Mesendoderm (in vitro differentiated cells): ENCODE measurements at regions not wholly inside any gene's neighbourhood (a gene's known extent, or its start where the extent isn't known, plus 50 kb on each side); places are given as distances from the start of the nearest gene placed in this dataset.

Experiments
- DNase-seq: peaks from one replicate; pipeline ENCODE4 v3.0.0; 2013
- H2AK5ac ChIP-seq: 2 replicates; pipeline ENCODE4 v1.6.1; 2013; ENCODE audit warnings: low read length, inconsistent platforms
- H2BK120ac ChIP-seq: 2 replicates; pipeline ENCODE4 v1.6.1; 2013; ENCODE audit warnings: low read depth, mild to moderate bottlenecking, low read length, moderate library complexity, mixed read lengths
- H2BK15ac ChIP-seq: replicated peaks from 2 replicates; pipeline ENCODE4 v1.6.1; 2013; ENCODE audit warnings: low read depth, mild to moderate bottlenecking, moderate library complexity
- H2BK5ac ChIP-seq: 2 replicates; pipeline ENCODE4 v1.6.1; 2013; ENCODE audit warnings: low read length, inconsistent platforms
- H3K18ac ChIP-seq: 2 replicates; pipeline ENCODE4 v1.6.1; 2013; ENCODE audit warnings: mild to moderate bottlenecking, low read length, mixed read lengths
- H3K23ac ChIP-seq: one replicate; pipeline ENCODE4 v1.6.1; 2013; ENCODE audit warnings: low read length
- H3K27ac ChIP-seq: 2 replicates; pipeline ENCODE4 v1.5.1; 2013; ENCODE audit warnings: low read depth, mild to moderate bottlenecking, inconsistent platforms, low read length, moderate library complexity
- H3K27me3 ChIP-seq: 2 replicates; pipeline ENCODE4 v1.6.1; 2013; ENCODE audit warnings: low read length, control low read depth, mild to moderate bottlenecking, inconsistent platforms; ENCODE audit not compliant: insufficient read depth, poor library complexity
- H3K36me3 ChIP-seq: 2 replicates; pipeline ENCODE4 v1.6.1; 2013; ENCODE audit warnings: low read length, inconsistent platforms; ENCODE audit not compliant: control insufficient read depth, insufficient read depth
- H3K4ac ChIP-seq: one replicate; pipeline ENCODE4 v1.6.1; 2013; ENCODE audit warnings: low read depth, mild to moderate bottlenecking, low read length, moderate library complexity
- H3K4me1 ChIP-seq: 2 replicates; pipeline ENCODE4 v1.6.1; 2013; ENCODE audit warnings: low read depth, low read length, inconsistent platforms; ENCODE audit not compliant: control insufficient read depth
- H3K4me2 ChIP-seq: 2 replicates; pipeline ENCODE4 v1.6.1; 2013; ENCODE audit warnings: low read length
- H3K4me3 ChIP-seq: 2 replicates; pipeline ENCODE4 v1.5.1; 2013; ENCODE audit warnings: mild to moderate bottlenecking, low read length
- H3K56ac ChIP-seq: one replicate; pipeline ENCODE4 v1.6.1; 2013; ENCODE audit warnings: low read length
- H3K79me1 ChIP-seq: 2 replicates; pipeline ENCODE4 v1.6.1; 2013; ENCODE audit warnings: low read length, inconsistent platforms
- H3K79me2 ChIP-seq: 2 replicates; pipeline ENCODE4 v1.6.1; 2013; ENCODE audit warnings: mild to moderate bottlenecking, low read length; ENCODE audit not compliant: control insufficient read depth, insufficient read depth
- H3K9ac ChIP-seq: 2 replicates; pipeline ENCODE4 v1.6.1; 2013; ENCODE audit warnings: low read length, inconsistent platforms
- H4K5ac ChIP-seq: one replicate; pipeline ENCODE4 v1.6.1; 2013; ENCODE audit warnings: low read length
- H4K8ac ChIP-seq: one replicate; pipeline ENCODE4 v1.6.1; 2013; ENCODE audit warnings: low read depth, mild to moderate bottlenecking, control low read depth, low read length, moderate library complexity
- WGBS: extraction: QIAGEN DNeasy Blood & Tissue Kit; methylation state at CpG from one replicate; pipeline ENCODE4 v1.1.7; 2013; ENCODE audit warnings: low lambda C conversion rate, missing lambda C conversion rate; ENCODE audit not compliant: insufficient coverage; ENCODE audit errors: extremely low coverage; 5-methylcytosine and 5-hydroxymethylcytosine counted together

- H4K8ac ChIP-seq: no peak overlapping the region
- no peak overlapping the region for H3K23ac ChIP-seq
- H3K79me2 ChIP-seq: no peaks in the 10 kb centered on the region
- no peak overlapping the region for H4K5ac ChIP-seq
- H2BK5ac ChIP-seq: no peak overlapping the region
- H3K56ac ChIP-seq: no peak overlapping the region
- no peak overlapping the region for H2BK15ac ChIP-seq
- H2BK120ac ChIP-seq: no peak overlapping the region
- WGBS: no CpG with 5 or more reads among the region's 12 CpGs
- no peaks in the 10 kb centered on the region for H3K27me3 ChIP-seq
- peak; percentile 94 for DNase-seq
- no peak overlapping the region for H3K4ac ChIP-seq
- H3K36me3 ChIP-seq: no peaks in the 10 kb centered on the region
- no peak overlapping the region for H2AK5ac ChIP-seq
- no peak overlapping the region for H3K9ac ChIP-seq
- no peaks in the 10 kb centered on the region for H3K79me1 ChIP-seq
- no peak overlapping the region for H3K4me3 ChIP-seq
- H3K4me1 ChIP-seq: peaks cover 4% of the 10 kb centered on the region
- no peak overlapping the region for H3K4me2 ChIP-seq
- H3K18ac ChIP-seq: no peak overlapping the region
- no peak overlapping the region for H3K27ac ChIP-seq
These were observed 157.2 kb downstream of the DDX1 start for GRCh38 chr2:15748736-15749323.

- no peak overlapping the region for H2BK5ac ChIP-seq
- H3K4ac ChIP-seq: no peak overlapping the region
- no peak overlapping the region for H3K9ac ChIP-seq
- no peak overlapping the region for H3K23ac ChIP-seq
- H3K56ac ChIP-seq: no peak overlapping the region
- H4K5ac ChIP-seq: no peak overlapping the region
- no peak for DNase-seq
- H3K4me1 ChIP-seq: peaks cover 4% of the 10 kb centered on the region
- H3K4me3 ChIP-seq: no peak overlapping the region
- H2AK5ac ChIP-seq: no peak overlapping the region
- no peak overlapping the region for H3K27ac ChIP-seq
- no peaks in the 10 kb centered on the region for H3K79me1 ChIP-seq
- no peak overlapping the region for H4K8ac ChIP-seq
- no peaks in the 10 kb centered on the region for H3K36me3 ChIP-seq
- H3K18ac ChIP-seq: no peak overlapping the region
- H2BK120ac ChIP-seq: no peak overlapping the region
- no CpG with 5 or more reads among the region's 11 CpGs for WGBS
- H3K4me2 ChIP-seq: no peak overlapping the region
- no peak overlapping the region for H2BK15ac ChIP-seq
- no peaks in the 10 kb centered on the region for H3K27me3 ChIP-seq
- H3K79me2 ChIP-seq: no peaks in the 10 kb centered on the region
These were observed 158.1 kb downstream of the DDX1 start for GRCh38 chr2:15749460-15750432.

- H2AK5ac ChIP-seq: no peak overlapping the region
- no peak overlapping the region for H3K4ac ChIP-seq
- WGBS: no CpG with 5 or more reads among the region's 3 CpGs
- no peaks in the 10 kb centered on the region for H3K36me3 ChIP-seq
- no peaks in the 10 kb centered on the region for H3K79me1 ChIP-seq
- no peak overlapping the region for H3K27ac ChIP-seq
- no peak for DNase-seq
- H2BK15ac ChIP-seq: no peak overlapping the region
- H3K23ac ChIP-seq: no peak overlapping the region
- H4K8ac ChIP-seq: no peak overlapping the region
- peaks cover 4% of the 10 kb centered on the region for H3K4me1 ChIP-seq
- H3K56ac ChIP-seq: no peak overlapping the region
- no peak overlapping the region for H3K9ac ChIP-seq
- no peak overlapping the region for H3K18ac ChIP-seq
- H3K4me3 ChIP-seq: no peak overlapping the region
- H3K79me2 ChIP-seq: no peaks in the 10 kb centered on the region
- H3K27me3 ChIP-seq: no peaks in the 10 kb centered on the region
- H4K5ac ChIP-seq: no peak overlapping the region
- no peak overlapping the region for H2BK5ac ChIP-seq
- no peak overlapping the region for H2BK120ac ChIP-seq
- no peak overlapping the region for H3K4me2 ChIP-seq
These were observed 158.8 kb downstream of the DDX1 start for GRCh38 chr2:15750433-15750814.

- DNase-seq: no peak
- no peaks in the 10 kb centered on the region for H3K27me3 ChIP-seq
- H3K4ac ChIP-seq: no peak overlapping the region
- H3K4me1 ChIP-seq: peaks cover 4% of the 10 kb centered on the region
- H3K36me3 ChIP-seq: no peaks in the 10 kb centered on the region
- H3K18ac ChIP-seq: no peak overlapping the region
- no peak overlapping the region for H2BK15ac ChIP-seq
- no peak overlapping the region for H2AK5ac ChIP-seq
- H3K27ac ChIP-seq: no peak overlapping the region
- H4K5ac ChIP-seq: no peak overlapping the region
- no peak overlapping the region for H3K23ac ChIP-seq
- no peak overlapping the region for H4K8ac ChIP-seq
- no peak overlapping the region for H3K4me2 ChIP-seq
- WGBS: no CpG with 5 or more reads among the region's 3 CpGs
- no peak overlapping the region for H2BK5ac ChIP-seq
- H3K79me1 ChIP-seq: no peaks in the 10 kb centered on the region
- no peaks in the 10 kb centered on the region for H3K79me2 ChIP-seq
- no peak overlapping the region for H2BK120ac ChIP-seq
- no peak overlapping the region for H3K4me3 ChIP-seq
- H3K56ac ChIP-seq: no peak overlapping the region
- no peak overlapping the region for H3K9ac ChIP-seq
These were observed 159.2 kb downstream of the DDX1 start for GRCh38 chr2:15750822-15751329.

- no peak overlapping the region for H3K4me2 ChIP-seq
- WGBS: no CpG with 5 or more reads among the region's 2 CpGs
- no peak overlapping the region for H2AK5ac ChIP-seq
- no peak overlapping the region for H2BK15ac ChIP-seq
- no peak overlapping the region for H2BK120ac ChIP-seq
- no peaks in the 10 kb centered on the region for H3K79me1 ChIP-seq
- H4K5ac ChIP-seq: no peak overlapping the region
- no peak overlapping the region for H3K18ac ChIP-seq
- H3K79me2 ChIP-seq: no peaks in the 10 kb centered on the region
- H2BK5ac ChIP-seq: no peak overlapping the region
- H3K4me3 ChIP-seq: no peak overlapping the region
- no peak overlapping the region for H4K8ac ChIP-seq
- H3K27me3 ChIP-seq: no peaks in the 10 kb centered on the region
- no peaks in the 10 kb centered on the region for H3K36me3 ChIP-seq
- no peak overlapping the region for H3K27ac ChIP-seq
- H3K4ac ChIP-seq: no peak overlapping the region
- no peak overlapping the region for H3K56ac ChIP-seq
- no peak overlapping the region for H3K9ac ChIP-seq
- H3K4me1 ChIP-seq: peaks cover 4% of the 10 kb centered on the region
- DNase-seq: no peak
- H3K23ac ChIP-seq: no peak overlapping the region
These were observed 159.8 kb downstream of the DDX1 start for GRCh38 chr2:15751477-15751876.
